ENCODE measurements at regions not wholly inside any gene's neighbourhood (a gene's known extent, or its start where the extent isn't known, plus 50 kb on each side); places are given as distances from the start of the nearest gene placed in this dataset.

- Histone ChIP-seq H3K9me2 (replicated peaks; ENCODE audit: insufficient read depth, low read length) (no peaks in the 10 kb centered on the region), H3F3A (ENCODE audit: insufficient read depth, low read length) (no peaks in the 10 kb centered on the region), H2AFZ (ENCODE audit: low read length) (no peak overlapping the region), H4K20me1 (ENCODE audit: insufficient read depth, low read length) (no peaks in the 10 kb centered on the region), H3K79me2 (ENCODE audit: low read length) (no peaks in the 10 kb centered on the region), H3K4me1 (ENCODE audit: low read length) (no peaks in the 10 kb centered on the region), H3K9me3 (replicated peaks; ENCODE audit: insufficient read depth, low read length) (no peaks in the 10 kb centered on the region), H3K27ac (ENCODE audit: low read length) (no peak overlapping the region), H3K4me2 (ENCODE audit: low read depth, low read length) (no peak overlapping the region), H3K9ac (ENCODE audit: low read length) (no peak overlapping the region), H3K4me3 (ENCODE audit: low read length) (no peak overlapping the region), H3K36me3 (replicated peaks; ENCODE audit: insufficient read depth, low read length) (no peaks in the 10 kb centered on the region), H3K27me3 (replicated peaks; ENCODE audit: insufficient read depth, low read length) (no peaks in the 10 kb centered on the region)
- DNase-seq = no peak
- TF ChIP-seq EZH2phosphoT487 (IDR thresholded peaks at IDR 0.05; ENCODE audit: low read length) (no peak), EZH2 (optimal IDR thresholded peaks at IDR 0.05; ENCODE audit: low read depth, low read length) (no peak)
- TF ChIP-seq, protein P1, sequence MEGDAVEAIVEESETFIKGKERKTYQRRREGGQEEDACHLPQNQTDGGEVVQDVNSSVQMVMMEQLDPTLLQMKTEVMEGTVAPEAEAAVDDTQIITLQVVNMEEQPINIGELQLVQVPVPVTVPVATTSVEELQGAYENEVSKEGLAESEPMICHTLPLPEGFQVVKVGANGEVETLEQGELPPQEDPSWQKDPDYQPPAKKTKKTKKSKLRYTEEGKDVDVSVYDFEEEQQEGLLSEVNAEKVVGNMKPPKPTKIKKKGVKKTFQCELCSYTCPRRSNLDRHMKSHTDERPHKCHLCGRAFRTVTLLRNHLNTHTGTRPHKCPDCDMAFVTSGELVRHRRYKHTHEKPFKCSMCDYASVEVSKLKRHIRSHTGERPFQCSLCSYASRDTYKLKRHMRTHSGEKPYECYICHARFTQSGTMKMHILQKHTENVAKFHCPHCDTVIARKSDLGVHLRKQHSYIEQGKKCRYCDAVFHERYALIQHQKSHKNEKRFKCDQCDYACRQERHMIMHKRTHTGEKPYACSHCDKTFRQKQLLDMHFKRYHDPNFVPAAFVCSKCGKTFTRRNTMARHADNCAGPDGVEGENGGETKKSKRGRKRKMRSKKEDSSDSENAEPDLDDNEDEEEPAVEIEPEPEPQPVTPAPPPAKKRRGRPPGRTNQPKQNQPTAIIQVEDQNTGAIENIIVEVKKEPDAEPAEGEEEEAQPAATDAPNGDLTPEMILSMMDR (IDR thresholded peaks at IDR 0.05; ENCODE audit: low read length) = no peak
These were observed 250.9 kb downstream of the SIPA1L2 start for GRCh38 chr1:232379063-232379434.

DNA sequence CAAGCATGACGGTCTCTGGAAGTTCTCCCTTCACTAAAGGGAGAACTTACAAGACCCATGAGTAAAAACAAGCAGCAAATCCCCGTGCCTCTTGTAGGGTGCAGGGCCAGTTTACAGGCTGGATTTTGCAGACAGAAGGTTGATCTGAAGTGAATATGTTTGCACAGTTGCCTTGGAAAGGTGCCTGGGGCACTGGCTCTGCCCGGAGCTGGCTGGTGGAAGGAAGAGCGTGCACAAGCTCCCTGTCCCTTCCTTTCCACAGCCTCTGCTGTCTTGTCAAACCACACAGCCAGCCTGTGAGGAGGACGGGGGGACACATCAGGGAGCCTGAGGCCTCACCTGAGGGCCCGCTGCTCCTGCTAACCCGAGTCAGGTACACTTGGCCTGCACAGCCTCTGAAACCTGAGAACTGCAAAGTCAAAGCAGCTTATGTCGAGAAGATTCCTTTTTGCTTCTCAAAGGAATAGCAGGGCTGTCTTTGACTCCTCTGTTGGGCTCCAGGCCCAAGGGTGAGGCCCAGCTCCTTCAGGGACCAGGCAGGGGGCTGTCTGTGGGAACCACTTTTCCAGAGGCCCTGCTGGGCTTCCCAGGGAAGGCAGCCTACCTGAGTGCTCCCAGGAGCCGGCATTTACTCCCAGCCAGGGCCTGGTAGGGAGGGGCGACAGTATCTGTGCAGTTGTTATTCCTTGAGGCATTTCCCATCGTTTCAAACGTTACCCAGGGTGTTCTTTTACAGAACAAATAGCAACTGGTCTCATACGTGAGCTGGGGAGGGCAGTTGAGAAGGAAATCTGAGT is 251.5 kb downstream of the SIPA1L2 start:
- TF ChIP-seq EZH2phosphoT487 (IDR thresholded peaks at IDR 0.05; ENCODE audit: low read length) = no peak
- TF ChIP-seq EZH2 (optimal IDR thresholded peaks at IDR 0.05; ENCODE audit: low read depth, low read length) = no peak
- TF ChIP-seq, protein P1 (IDR thresholded peaks at IDR 0.05; ENCODE audit: low read length) = no peak
- no peak overlapping the region for H3K9ac ChIP-seq (ENCODE audit: low read length)
- no peaks in the 10 kb centered on the region for H3F3A ChIP-seq (ENCODE audit: insufficient read depth, low read length)
- no peak overlapping the region for H3K4me3 ChIP-seq (ENCODE audit: low read length)
- no peak overlapping the region for H3K27ac ChIP-seq (ENCODE audit: low read length)
- H3K27me3 ChIP-seq (replicated peaks; ENCODE audit: insufficient read depth, low read length) = no peaks in the 10 kb centered on the region
- no peaks in the 10 kb centered on the region for H3K36me3 ChIP-seq (replicated peaks; ENCODE audit: insufficient read depth, low read length)
- no peaks in the 10 kb centered on the region for H3K79me2 ChIP-seq (ENCODE audit: low read length)
- no peak overlapping the region for H2AFZ ChIP-seq (ENCODE audit: low read length)
- H3K9me2 ChIP-seq (replicated peaks; ENCODE audit: insufficient read depth, low read length) = no peaks in the 10 kb centered on the region
- no peaks in the 10 kb centered on the region for H3K4me1 ChIP-seq (ENCODE audit: low read length)
- DNase-seq = no peak
- H3K4me2 ChIP-seq (ENCODE audit: low read depth, low read length) = no peak overlapping the region
- H4K20me1 ChIP-seq (ENCODE audit: insufficient read depth, low read length) = no peaks in the 10 kb centered on the region
- H3K9me3 ChIP-seq (replicated peaks; ENCODE audit: insufficient read depth, low read length) = no peaks in the 10 kb centered on the region

- DNase-seq = no peak
- Histone ChIP-seq H3K27me3 (replicated peaks; ENCODE audit: insufficient read depth, low read length) (no peaks in the 10 kb centered on the region), H3K79me2 (ENCODE audit: low read length) (no peaks in the 10 kb centered on the region), H3K27ac (ENCODE audit: low read length) (no peak overlapping the region), H3K4me2 (ENCODE audit: low read depth, low read length) (no peak overlapping the region), H4K20me1 (ENCODE audit: insufficient read depth, low read length) (no peaks in the 10 kb centered on the region), H3K9me3 (replicated peaks; ENCODE audit: insufficient read depth, low read length) (no peaks in the 10 kb centered on the region), H3K9me2 (replicated peaks; ENCODE audit: insufficient read depth, low read length) (no peaks in the 10 kb centered on the region), H3K4me3 (ENCODE audit: low read length) (no peak overlapping the region), H3K9ac (ENCODE audit: low read length) (no peak overlapping the region), H3F3A (ENCODE audit: insufficient read depth, low read length) (no peaks in the 10 kb centered on the region), H3K4me1 (ENCODE audit: low read length) (no peaks in the 10 kb centered on the region), H2AFZ (ENCODE audit: low read length) (no peak overlapping the region), H3K36me3 (replicated peaks; ENCODE audit: insufficient read depth, low read length) (no peaks in the 10 kb centered on the region)
- TF ChIP-seq, protein P1 (IDR thresholded peaks at IDR 0.05; ENCODE audit: low read length) = no peak
- TF ChIP-seq EZH2phosphoT487 (IDR thresholded peaks at IDR 0.05; ENCODE audit: low read length) (no peak), EZH2 (optimal IDR thresholded peaks at IDR 0.05; ENCODE audit: low read depth, low read length) (no peak)
These were observed 252.5 kb downstream of the SIPA1L2 start for GRCh38 chr1:232377494-232377770.
